ENCODE measurements at regions not wholly inside any gene's neighbourhood (a gene's known extent, or its start where the extent isn't known, plus 50 kb on each side); places are given as distances from the start of the nearest gene placed in this dataset.

DNA sequence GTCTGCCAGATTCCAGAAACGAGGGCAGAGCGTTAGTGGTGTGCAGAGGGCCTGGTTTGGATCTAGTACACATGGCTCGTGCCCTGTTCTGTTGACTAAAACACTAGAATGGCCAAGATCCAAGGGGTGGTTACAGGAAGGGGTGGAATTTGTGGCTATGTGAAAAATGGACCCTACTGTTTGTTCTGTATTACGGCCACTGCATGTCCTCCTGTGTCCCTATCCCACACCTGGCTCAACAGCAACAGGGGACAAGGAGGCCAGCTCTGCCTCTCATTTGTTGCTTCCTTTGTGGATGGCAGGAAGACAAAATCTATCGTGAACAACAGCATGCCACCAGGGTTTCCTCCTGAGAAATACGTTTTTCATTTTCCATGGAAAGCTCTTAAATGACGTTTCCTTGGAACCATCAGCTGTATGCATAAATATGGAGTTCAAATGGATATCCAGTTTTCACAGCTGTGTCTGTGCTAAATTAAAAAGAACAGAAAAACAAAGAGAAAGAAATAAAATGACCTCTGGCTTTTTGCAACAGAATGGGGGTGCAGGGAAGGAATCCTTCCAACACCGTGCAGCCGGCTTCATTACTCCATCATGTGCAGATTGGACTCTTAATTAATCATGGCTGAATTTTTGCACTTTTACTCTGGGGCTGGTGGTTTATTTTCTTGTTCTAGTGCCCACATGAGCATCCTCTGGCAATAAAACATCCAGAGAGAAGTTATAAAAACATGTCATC is 318.9 kb downstream of the CXCL12 start:
- H3K27ac ChIP-seq = no peak overlapping the region
- TF ChIP-seq, protein P1, sequence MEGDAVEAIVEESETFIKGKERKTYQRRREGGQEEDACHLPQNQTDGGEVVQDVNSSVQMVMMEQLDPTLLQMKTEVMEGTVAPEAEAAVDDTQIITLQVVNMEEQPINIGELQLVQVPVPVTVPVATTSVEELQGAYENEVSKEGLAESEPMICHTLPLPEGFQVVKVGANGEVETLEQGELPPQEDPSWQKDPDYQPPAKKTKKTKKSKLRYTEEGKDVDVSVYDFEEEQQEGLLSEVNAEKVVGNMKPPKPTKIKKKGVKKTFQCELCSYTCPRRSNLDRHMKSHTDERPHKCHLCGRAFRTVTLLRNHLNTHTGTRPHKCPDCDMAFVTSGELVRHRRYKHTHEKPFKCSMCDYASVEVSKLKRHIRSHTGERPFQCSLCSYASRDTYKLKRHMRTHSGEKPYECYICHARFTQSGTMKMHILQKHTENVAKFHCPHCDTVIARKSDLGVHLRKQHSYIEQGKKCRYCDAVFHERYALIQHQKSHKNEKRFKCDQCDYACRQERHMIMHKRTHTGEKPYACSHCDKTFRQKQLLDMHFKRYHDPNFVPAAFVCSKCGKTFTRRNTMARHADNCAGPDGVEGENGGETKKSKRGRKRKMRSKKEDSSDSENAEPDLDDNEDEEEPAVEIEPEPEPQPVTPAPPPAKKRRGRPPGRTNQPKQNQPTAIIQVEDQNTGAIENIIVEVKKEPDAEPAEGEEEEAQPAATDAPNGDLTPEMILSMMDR (IDR thresholded peaks at IDR 0.05 in 8 of 11, conservative IDR thresholded peaks at IDR 0.05 in 3 of 11) = no peak
- no peak for TF ChIP-seq POLR2AphosphoS5 (IDR thresholded peaks at IDR 0.05)
- TF ChIP-seq POLR2A (IDR thresholded peaks at IDR 0.05) = no peak
- no peak for DNase-seq
- WGBS, 5 donors = 78 to 88% (median 81%) methylated on average over 9 of the region's 9 CpGs
- no peaks in the 10 kb centered on the region for H3K36me3 ChIP-seq
- no peak overlapping the region for H3K4me3 ChIP-seq
- intact Hi-C loops (cut with DNase I; ENCODE audit: low total_unique reads) = no loop called here
- H3K4me1 ChIP-seq = no peaks in the 10 kb centered on the region
- H3K27me3 ChIP-seq (replicated peaks in 1 of 7) = no peaks in the 10 kb centered on the region
- no peaks in the 10 kb centered on the region for H3K9me3 ChIP-seq

GRCh38 chr10:44064987-44065787 is 319.7 kb downstream of the CXCL12 start:
- Histone ChIP-seq H3K9me3 (no peaks in the 10 kb centered on the region), H3K27me3 (replicated peaks in 1 of 7) (no peaks in the 10 kb centered on the region), H3K4me3 (no peak overlapping the region), H3K36me3 (no peaks in the 10 kb centered on the region), H3K4me1 (no peaks in the 10 kb centered on the region), H3K27ac (no peak overlapping the region)
- TF ChIP-seq, protein P1 (IDR thresholded peaks at IDR 0.05 in 8 of 11, conservative IDR thresholded peaks at IDR 0.05 in 3 of 11) = no peak
- TF ChIP-seq POLR2A (IDR thresholded peaks at IDR 0.05) = no peak
- TF ChIP-seq POLR2AphosphoS5 (IDR thresholded peaks at IDR 0.05) = no peak
- DNase-seq = no peak
- intact Hi-C loops (cut with DNase I; ENCODE audit: low total_unique reads) = no loop called here
- whole genome bisulfite sequencing, 5 donors = 72 to 81% (median 79%) methylated on average over 5 to 7 of the region's 7 CpGs

GRCh38 chr10:44064317-44064716 is 320.6 kb downstream of the CXCL12 start:
- Histone ChIP-seq H3K36me3 (no peaks in the 10 kb centered on the region), H3K27ac (no peak overlapping the region), H3K9me3 (no peaks in the 10 kb centered on the region), H3K4me3 (no peak overlapping the region), H3K4me1 (no peaks in the 10 kb centered on the region), H3K27me3 (replicated peaks in 1 of 7) (peaks cover 0 to 5% (median 0%) of the 10 kb centered on the region in 7 donors)
- no peak for DNase-seq
- TF ChIP-seq, protein P1 (IDR thresholded peaks at IDR 0.05 in 8 of 11, conservative IDR thresholded peaks at IDR 0.05 in 3 of 11) = no peak
- TF ChIP-seq POLR2AphosphoS5 (IDR thresholded peaks at IDR 0.05) (no peak), POLR2A (IDR thresholded peaks at IDR 0.05) (no peak)
- intact Hi-C loops (cut with DNase I; ENCODE audit: low total_unique reads) = no loop called here
- WGBS, 5 donors = 85 to 92% (median 87%) methylated on average over 6 to 8 of the region's 8 CpGs

DNA sequence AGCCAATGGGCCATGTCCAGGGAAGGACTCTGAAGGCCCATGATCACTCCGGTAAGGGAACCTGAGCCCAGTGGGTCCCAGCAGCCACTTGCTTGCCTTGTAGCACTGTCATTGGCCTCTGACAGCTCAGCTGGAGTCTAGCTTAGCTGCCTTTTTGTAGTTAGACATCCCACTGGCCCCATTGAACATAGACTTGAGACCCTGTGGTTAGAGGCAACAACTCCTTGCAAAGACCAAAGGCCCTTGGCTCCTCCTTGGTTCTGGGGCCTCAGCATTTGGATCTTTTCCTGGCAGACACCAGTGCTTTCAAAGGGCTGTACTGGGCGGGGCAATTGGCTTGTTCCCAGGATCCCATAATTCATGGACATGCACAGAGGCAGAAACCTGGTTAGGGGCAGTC is 321.2 kb downstream of the CXCL12 start:
- Histone ChIP-seq H3K27me3 (replicated peaks in 1 of 7) (peaks cover 0 to 8% (median 0%) of the 10 kb centered on the region in 7 donors), H3K27ac (no peak overlapping the region), H3K9me3 (no peaks in the 10 kb centered on the region), H3K4me3 (no peak overlapping the region), H3K4me1 (no peaks in the 10 kb centered on the region), H3K36me3 (no peaks in the 10 kb centered on the region)
- 82 to 100% (median 91%) methylated on average over 2 of the region's 2 CpGs for WGBS, 5 donors
- intact Hi-C loops (cut with DNase I; ENCODE audit: low total_unique reads) = no loop called here
- no peak for DNase-seq
- no peak for TF ChIP-seq POLR2A (IDR thresholded peaks at IDR 0.05)
